HCT116 (cell line): ENCODE measurements at regions not wholly inside any gene's neighbourhood (a gene's known extent, or its start where the extent isn't known, plus 50 kb on each side); places are given as distances from the start of the nearest gene placed in this dataset.

Source experiments
- ATAC-seq: fragments of 200-7000 bp; cut with Tn5 transposase; 2 replicates; pipeline ENCODE4 v1.9.1; 2020; ENCODE audit warnings: mild to moderate bottlenecking, moderate library complexity
- BruUV-seq: library from RNA; stranded (reverse); fragments of 400-500 nt; replicated peaks from 2 replicates; lab custom pipeline; 2021; lab: Mats Ljungman, UMichigan
- CTCF ChIA-PET: fragments of 300-600 bp; sonication (Branson Sonifier 250); formaldehyde crosslinking; loops from one replicate; lab custom pipeline; 2021; ENCODE audit warnings: antibody characterized with exemption; lab: Charles Lee
- POLR2A ChIA-PET: fragments of 300-600, 350-600 bp; sonication (Branson Sonifier 250); formaldehyde crosslinking; loops from one replicate; lab custom pipeline; 2021; ENCODE audit warnings: antibody characterized with exemption; lab: Charles Lee
- RAD21 ChIA-PET, 2 experiments: fragments of 300-600 bp; sonication (Branson Sonifier 250); formaldehyde crosslinking; loops; one replicate each; lab custom pipeline; 2023; ENCODE audit warnings: low total read pairs in 2 of 2; ENCODE audit not compliant: uncharacterized antibody in 2 of 2, unreplicated experiment in 2 of 2, low non-redundant PET in 1 of 2; lab: Charles Lee
- DNase-seq: peaks from one replicate; pipeline ENCODE4 v3.0.0-alpha.2; 2010; ENCODE audit warnings: low read depth, low spot score
- H2AFZ ChIP-seq: fragments of 200-600 bp; shearing (Covaris generic), sonication (generic); 2 replicates; pipeline ENCODE4 v1.6.1; 2017; ENCODE audit warnings: low read depth, mixed run types, mixed read lengths, antibody characterized with exemption, low read length; ENCODE audit not compliant: poor library complexity, severe bottlenecking
- H3K27ac ChIP-seq: 2 replicates; pipeline ENCODE4 v1.5.1; 2012; ENCODE audit warnings: low read depth, low read length
- H3K27me3 ChIP-seq: fragments of 200-600 bp; sonication (generic); 2 replicates; pipeline ENCODE4 v1.6.1; 2016; ENCODE audit warnings: mixed run types, low read length, mixed read lengths; ENCODE audit not compliant: insufficient read depth
- H3K36me3 ChIP-seq, 2 experiments: fragments of 200-500 bp in 1 of 2; fragments of 200-600 bp in 1 of 2; sonication (Bioruptor generic) in 1 of 2; sonication (generic) in 1 of 2; 2 replicates each; pipeline versions ENCODE4 v1.5.1 to v1.6.1; 2014 to 2016; ENCODE audit warnings: low read length in 2 of 2, inconsistent platforms in 1 of 2, mixed read lengths in 1 of 2, mixed run types in 1 of 2; ENCODE audit not compliant: insufficient read depth in 2 of 2, control insufficient read depth in 1 of 2
- H3K4me1 ChIP-seq, 2 experiments: fragments of 200-600 bp in 1 of 2; sonication (generic) in 1 of 2; 2 replicates each; pipeline versions ENCODE4 v1.5.1 to v1.6.1; 2012 to 2017; ENCODE audit warnings: low read length in 2 of 2, inconsistent platforms in 1 of 2, mild to moderate bottlenecking in 1 of 2, mixed read lengths in 1 of 2, mixed run types in 1 of 2, moderate library complexity in 1 of 2; ENCODE audit not compliant: insufficient read depth in 2 of 2, control insufficient read depth in 1 of 2
- H3K4me2 ChIP-seq: fragments of 200-600 bp; sonication (generic); 2 replicates; pipeline ENCODE4 v1.6.1; 2017; ENCODE audit warnings: mixed run types, low read length, mixed read lengths
- H3K4me3 ChIP-seq, 2 experiments: fragments of 200-600 bp in 1 of 2; sonication (generic) in 1 of 2; replicated peaks in 1 of 2; 2 replicates each; pipeline ENCODE4 v1.5.1; 2011 to 2016; ENCODE audit warnings: low read length in 2 of 2, control low read depth in 1 of 2, low read depth in 1 of 2, mild to moderate bottlenecking in 1 of 2, mixed read lengths in 1 of 2, mixed run types in 1 of 2
- H3K79me2 ChIP-seq: fragments of 200-600 bp; sonication (generic); 2 replicates; pipeline ENCODE4 v1.6.1; 2017; ENCODE audit warnings: mild to moderate bottlenecking, mixed run types, low read length, moderate library complexity, mixed read lengths; ENCODE audit not compliant: insufficient read depth
- H3K9ac ChIP-seq: fragments of 200-600 bp; sonication (generic); 2 replicates; pipeline ENCODE4 v1.6.1; 2016; ENCODE audit warnings: low read length, mixed read lengths
- H3K9me2 ChIP-seq: fragments of 200-600 bp; sonication (generic), shearing (Covaris generic); 2 replicates; pipeline ENCODE4 v1.6.1; 2017; ENCODE audit warnings: mixed run types, mild to moderate bottlenecking, moderate library complexity; ENCODE audit not compliant: insufficient read depth
- H3K9me3 ChIP-seq, 2 experiments: fragments of 200-500 bp in 1 of 2; fragments of 200-600 bp in 1 of 2; sonication (Bioruptor generic) in 1 of 2; sonication (generic) in 1 of 2; 2 replicates each; pipeline ENCODE4 v1.6.1; 2014 to 2017; ENCODE audit warnings: low read length in 2 of 2, mixed read lengths in 2 of 2, inconsistent platforms in 1 of 2, low read depth in 1 of 2, mild to moderate bottlenecking in 1 of 2, mixed run types in 1 of 2, moderate library complexity in 1 of 2; ENCODE audit not compliant: control insufficient read depth in 1 of 2, insufficient read depth in 1 of 2
- H4K20me1 ChIP-seq: fragments of 200-600 bp; sonication (generic), shearing (Covaris generic); 2 replicates; pipeline ENCODE4 v1.6.1; 2017; ENCODE audit warnings: mixed run types, mild to moderate bottlenecking, moderate library complexity; ENCODE audit not compliant: insufficient read depth
- ATF3 ChIP-seq: IDR thresholded peaks from 2 replicates; pipeline ENCODE4 v1.6.1; 2012
- CTCF ChIP-seq, 3 experiments: fragments of 200-600 bp in 1 of 3; sonication (generic) in 1 of 3; IDR thresholded peaks in 2 of 3; conservative IDR thresholded peaks in 1 of 3; 2 replicates each; pipeline ENCODE4 v1.5.1; 2012 to 2017; ENCODE audit warnings: low read depth in 2 of 3, low read length in 2 of 3, antibody characterized with exemption in 1 of 3, borderline replicate concordance in 1 of 3, control low read depth in 1 of 3, mild to moderate bottlenecking in 1 of 3, mixed read lengths in 1 of 3, mixed run types in 1 of 3, moderate library complexity in 1 of 3; ENCODE audit not compliant: insufficient read depth in 1 of 3
- EGR1 ChIP-seq: IDR thresholded peaks from 2 replicates; pipeline ENCODE4 v1.6.1; 2012; ENCODE audit warnings: low read depth
- ELF1 ChIP-seq: IDR thresholded peaks from 2 replicates; pipeline ENCODE4 v1.6.1; 2012; ENCODE audit warnings: low read depth, borderline replicate concordance
- EZH2 ChIP-seq: fragments of 200-600 bp; sonication (generic); IDR thresholded peaks from 2 replicates; pipeline ENCODE4 v1.6.1; 2017; ENCODE audit warnings: antibody characterized with exemption, mixed run types
- EZH2phosphoT487 ChIP-seq: fragments of 200-600 bp; IDR thresholded peaks from 2 replicates; pipeline ENCODE4 v1.6.1; 2018; ENCODE audit warnings: antibody characterized with exemption, borderline replicate concordance
- FOSL1 ChIP-seq: IDR thresholded peaks from 2 replicates; pipeline ENCODE4 v1.6.1; 2012; ENCODE audit warnings: low read depth
- JUND ChIP-seq: IDR thresholded peaks from 2 replicates; pipeline ENCODE4 v1.6.1; 2012
- MAX ChIP-seq: IDR thresholded peaks from 2 replicates; pipeline ENCODE4 v1.6.1; 2012
- POLR2AphosphoS5 ChIP-seq: IDR thresholded peaks from 2 replicates; pipeline ENCODE4 v1.6.1; 2011; ENCODE audit warnings: mild to moderate bottlenecking, low read depth, low read length, moderate library complexity
- RAD21 ChIP-seq: IDR thresholded peaks from 2 replicates; pipeline ENCODE4 v1.6.1; 2012; ENCODE audit warnings: low read depth, mild to moderate bottlenecking
- REST ChIP-seq: IDR thresholded peaks from 2 replicates; pipeline ENCODE4 v1.6.1; 2012; ENCODE audit warnings: low read depth
- SRF ChIP-seq: IDR thresholded peaks from 2 replicates; pipeline ENCODE4 v1.6.1; 2012; ENCODE audit warnings: low read depth
- TCF7L2 ChIP-seq: IDR thresholded peaks from 2 replicates; pipeline ENCODE4 v1.7.0; 2011; ENCODE audit warnings: borderline replicate concordance, inconsistent platforms; ENCODE audit not compliant: insufficient read depth, insufficient read length; ENCODE audit errors: extremely low read depth
- YY1 ChIP-seq: IDR thresholded peaks from 2 replicates; pipeline ENCODE4 v1.6.1; 2011; ENCODE audit warnings: low read length, low read depth, moderate library complexity, mild to moderate bottlenecking; ENCODE audit not compliant: insufficient replicate concordance; ENCODE audit errors: extremely low read depth
- ZBTB33 ChIP-seq: IDR thresholded peaks from 2 replicates; pipeline ENCODE4 v1.6.1; 2011; ENCODE audit warnings: mild to moderate bottlenecking, low read length, moderate library complexity; ENCODE audit not compliant: insufficient replicate concordance; ENCODE audit errors: extremely low read depth
- ZFX ChIP-seq: fragments of 450-650 bp; IDR thresholded peaks from 2 replicates; pipeline ENCODE4 v1.6.1; 2017
- ZNF274 ChIP-seq: fragments of 200-500 bp; sonication (Bioruptor generic); IDR thresholded peaks from 2 replicates; pipeline ENCODE4 v1.6.1; 2014; ENCODE audit warnings: mild to moderate bottlenecking, low read depth, low read length, inconsistent platforms
- intact Hi-C: fragments of 100-400 bp; cut with micrococcal nuclease; formaldehyde crosslinking; loops from 2 replicates; pipeline ENCODE4 v1.10.0; 2022

GRCh38 chr1:192513196-192513595 is 62.4 kb upstream of the RGS1 start:
- no peaks in the 10 kb centered on the region for H3K4me1 ChIP-seq
- no peak overlapping the region for H3K9ac ChIP-seq
- H4K20me1 ChIP-seq, result no peaks in the 10 kb centered on the region
- H3K9me2 ChIP-seq, result no peaks in the 10 kb centered on the region
- ChIA-PET RAD21 (no interaction called here), POLR2A (no interaction called here), CTCF (no interaction called here)
- H2AFZ ChIP-seq, result no peak overlapping the region
- H3K27ac ChIP-seq, result no peak overlapping the region
- H3K27me3 ChIP-seq, result no peaks in the 10 kb centered on the region
- H3K9me3 ChIP-seq, result no peaks in the 10 kb centered on the region
- no peaks in the 10 kb centered on the region for H3K36me3 ChIP-seq
- no peak overlapping the region for H3K4me3 ChIP-seq
- intact Hi-C loops, result no loop called here
- no peak for DNase-seq
- BruUV-seq, result no TSS peak
- ATAC-seq, result no peak
- no peak overlapping the region for H3K4me2 ChIP-seq
- TF ChIP-seq TCF7L2 (no peak), ZNF274 (no peak), MAX (no peak), YY1 (no peak), ZFX (no peak), RAD21 (no peak), POLR2AphosphoS5 (no peak), ATF3 (no peak), EGR1 (no peak), EZH2phosphoT487 (no peak), ELF1 (no peak), CTCF (IDR thresholded peaks at IDR 0.05 in 2 of 3, conservative IDR thresholded peaks at IDR 0.05 in 1 of 3; ENCODE audit: borderline replicate concordance in 1 of 3, insufficient read depth in 1 of 3, low read depth in 2 of 3, low read length in 2 of 3) (no peak), EZH2 (no peak), SRF (no peak), REST (no peak), JUND (no peak), FOSL1 (no peak), ZBTB33 (no peak)
- no peaks in the 10 kb centered on the region for H3K79me2 ChIP-seq
